Memory B cell (primary cell): ENCODE measurements at regions not wholly inside any gene's neighbourhood (a gene's known extent, or its start where the extent isn't known, plus 50 kb on each side); places are given as distances from the start of the nearest gene placed in this dataset.

ENCODE experiments used
- ATAC-seq: fragments of 150-1000 bp; cut with Tn5 transposase; 2 replicates; pipeline ENCODE4 v1.10.0; 2021; ENCODE audit warnings: low read depth, mild to moderate bottlenecking, moderate library complexity
- DNase-seq, 2 donors: peaks; one replicate each; pipeline ENCODE4 v3.0.0; 2022; ENCODE audit warnings: low spot score in 2 of 2
- H3K27ac Mint-ChIP-seq: one replicate; pipeline ENCODE4 v1.8.0; 2022; ENCODE audit warnings: mild to moderate bottlenecking, moderate library complexity, mixed read lengths
- H3K27me3 Mint-ChIP-seq: one replicate; pipeline ENCODE4 v1.8.0; 2022; ENCODE audit warnings: mixed read lengths
- H3K36me3 Mint-ChIP-seq: one replicate; pipeline ENCODE4 v1.8.0; 2022; ENCODE audit warnings: mild to moderate bottlenecking, mixed read lengths
- H3K4me1 Mint-ChIP-seq: one replicate; pipeline ENCODE4 v1.8.0; 2022; ENCODE audit warnings: mixed read lengths
- H3K4me3 Mint-ChIP-seq: one replicate; pipeline ENCODE4 v1.8.0; 2022; ENCODE audit warnings: mild to moderate bottlenecking, moderate library complexity, mixed read lengths
- H3K9me3 Mint-ChIP-seq: one replicate; pipeline ENCODE4 v1.8.0; 2022; ENCODE audit warnings: mixed read lengths

DNA sequence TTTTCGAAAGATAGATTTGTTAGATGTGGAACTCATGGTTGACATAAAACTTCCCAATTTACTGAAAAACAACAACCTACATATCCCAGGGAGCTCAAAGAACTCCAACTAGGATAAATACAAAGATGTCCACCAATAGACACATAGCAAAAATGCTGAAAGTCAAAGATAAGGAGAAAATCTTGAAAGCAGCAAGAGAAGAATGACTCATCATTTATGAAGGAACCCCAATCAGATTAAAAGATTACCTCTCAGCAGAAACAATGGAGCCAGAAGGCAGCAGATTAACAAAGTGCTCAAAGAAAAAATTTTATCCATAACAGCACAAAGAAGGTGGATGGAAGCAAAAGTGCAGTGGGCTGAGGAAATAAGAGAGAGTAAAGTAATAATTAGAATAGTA, 908.6 kb downstream of the SORCS3 start:
- Mint-ChIP-seq H3K27ac (no peak overlapping the region), H3K36me3 (no peaks in the 10 kb centered on the region), H3K4me1 (no peaks in the 10 kb centered on the region), H3K9me3 (peaks cover 8% of the 10 kb centered on the region), H3K27me3 (no peaks in the 10 kb centered on the region), H3K4me3 (no peak overlapping the region)
- no peak for DNase-seq
- no peak for ATAC-seq

DNA sequence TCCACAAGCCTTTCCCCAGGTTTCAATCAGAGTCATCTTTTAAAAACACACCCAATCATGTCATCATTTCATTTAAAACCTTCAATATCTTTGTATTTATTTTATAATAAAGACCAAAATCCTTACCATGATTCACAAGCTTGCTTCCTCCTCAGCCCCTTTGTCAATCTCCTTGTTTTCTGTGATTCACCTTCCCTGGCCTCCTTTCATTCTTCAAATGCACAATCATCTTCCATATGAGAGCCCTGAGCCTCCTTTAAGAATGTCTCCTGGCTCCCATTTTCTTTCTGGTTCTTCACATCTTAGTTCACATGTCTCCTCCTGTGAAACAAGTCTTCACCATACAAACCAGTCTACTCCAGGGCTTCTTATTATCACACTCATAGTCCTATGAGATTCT, 904.0 kb downstream of the SORCS3 start:
- Mint-ChIP-seq H3K27me3 (no peaks in the 10 kb centered on the region), H3K4me1 (no peaks in the 10 kb centered on the region), H3K9me3 (peaks cover 12% of the 10 kb centered on the region), H3K36me3 (no peaks in the 10 kb centered on the region), H3K27ac (no peak overlapping the region), H3K4me3 (no peak overlapping the region)
- no peak for ATAC-seq
- DNase-seq: no peak

DNA sequence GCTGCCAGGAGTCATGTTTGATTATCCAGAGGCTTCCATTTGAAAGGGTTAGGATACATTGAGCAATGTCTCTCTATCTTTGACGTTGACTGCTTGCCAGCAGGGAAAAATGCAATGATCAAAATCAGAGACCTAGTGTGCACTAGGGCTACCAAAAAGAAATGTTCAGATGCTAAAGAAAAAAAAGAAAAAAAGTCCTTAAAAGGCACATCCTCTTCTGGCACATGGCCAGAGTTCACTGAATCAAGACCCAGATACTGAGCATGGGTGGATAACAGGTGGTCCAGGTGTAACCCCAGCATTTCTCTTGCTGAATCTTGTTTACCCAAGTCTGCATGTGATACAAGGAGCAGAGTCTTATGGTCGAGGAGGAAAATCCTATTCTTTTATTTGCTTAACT, 899.3 kb downstream of the SORCS3 start:
- DNase-seq: no peak
- H3K36me3 Mint-ChIP-seq: no peaks in the 10 kb centered on the region
- ATAC-seq: no peak
- no peaks in the 10 kb centered on the region for H3K27me3 Mint-ChIP-seq
- no peak overlapping the region for H3K4me3 Mint-ChIP-seq
- H3K9me3 Mint-ChIP-seq: peaks cover 17% of the 10 kb centered on the region
- no peaks in the 10 kb centered on the region for H3K4me1 Mint-ChIP-seq
- no peak overlapping the region for H3K27ac Mint-ChIP-seq

DNA sequence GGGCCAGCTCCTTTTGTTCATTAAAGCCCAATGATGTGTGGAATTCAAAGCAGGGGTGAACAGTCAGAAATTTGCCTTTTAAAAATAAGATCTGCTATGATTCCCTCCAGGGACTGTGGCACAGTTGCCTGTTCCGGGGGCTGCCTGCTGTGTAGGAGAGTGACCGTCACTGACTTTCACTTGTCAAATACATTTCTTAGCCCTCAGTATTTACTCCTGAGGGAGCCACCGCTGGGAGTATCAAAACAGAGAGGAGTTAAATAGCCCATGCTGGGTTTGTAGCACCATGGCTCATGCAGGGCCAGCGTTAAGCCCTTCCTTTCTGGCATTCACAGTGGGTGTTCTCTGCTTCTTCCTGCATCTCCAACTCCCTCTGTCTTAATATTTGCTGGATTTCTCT, 897.8 kb downstream of the SORCS3 start:
- no peaks in the 10 kb centered on the region for H3K27me3 Mint-ChIP-seq
- H3K9me3 Mint-ChIP-seq: peaks cover 11% of the 10 kb centered on the region
- DNase-seq (no peak), ATAC-seq (no peak)
- no peak overlapping the region for H3K4me3 Mint-ChIP-seq
- H3K27ac Mint-ChIP-seq: no peak overlapping the region
- no peaks in the 10 kb centered on the region for H3K4me1 Mint-ChIP-seq
- no peaks in the 10 kb centered on the region for H3K36me3 Mint-ChIP-seq

DNA sequence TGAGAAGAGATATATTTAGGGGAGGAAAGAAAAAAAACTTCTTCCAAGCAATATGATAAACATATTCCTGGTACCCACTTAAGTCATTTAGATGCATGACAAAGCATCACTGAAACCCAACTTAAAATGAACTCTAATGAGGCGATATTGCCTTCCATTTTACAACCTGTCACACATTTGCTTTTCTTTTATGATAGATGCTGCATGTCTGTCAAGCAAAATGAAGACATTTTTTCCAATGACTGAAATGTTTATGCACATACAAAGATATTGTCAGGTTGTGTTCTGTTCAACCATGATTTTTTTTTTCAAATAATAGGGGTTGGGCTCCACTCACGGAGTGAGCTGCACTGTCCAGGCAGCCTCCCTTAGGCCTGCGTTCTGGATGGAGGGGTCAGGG, 894.4 kb downstream of the SORCS3 start:
- Mint-ChIP-seq H3K9me3 (peaks cover 13% of the 10 kb centered on the region), H3K36me3 (no peaks in the 10 kb centered on the region), H3K27ac (no peak overlapping the region), H3K4me1 (no peaks in the 10 kb centered on the region), H3K27me3 (no peaks in the 10 kb centered on the region), H3K4me3 (no peak overlapping the region)
- DNase-seq (no peak), ATAC-seq (no peak)

DNA sequence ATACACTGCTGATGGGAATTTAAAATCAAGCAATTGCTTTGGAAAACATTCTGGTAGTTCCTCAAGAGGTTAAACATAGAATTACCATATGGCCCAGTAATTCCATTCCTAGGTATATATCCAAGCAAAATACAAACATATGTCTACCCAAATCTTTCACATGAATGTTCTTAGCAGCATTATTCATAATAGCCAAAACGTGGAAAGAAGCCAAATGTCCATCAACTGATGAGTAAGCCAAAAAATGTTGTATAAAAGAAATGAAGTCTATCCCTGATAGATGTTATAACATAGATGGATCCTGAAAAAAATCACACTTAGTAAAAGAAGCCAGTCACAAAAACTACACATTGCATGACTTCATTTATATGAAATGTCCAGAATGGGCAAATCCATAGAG, 893.0 kb downstream of the SORCS3 start:
- Mint-ChIP-seq H3K27me3 (no peaks in the 10 kb centered on the region), H3K36me3 (no peaks in the 10 kb centered on the region), H3K4me3 (no peak overlapping the region), H3K4me1 (no peaks in the 10 kb centered on the region), H3K27ac (no peak overlapping the region), H3K9me3 (peaks cover 11% of the 10 kb centered on the region)
- ATAC-seq: no peak
- DNase-seq: no peak

DNA sequence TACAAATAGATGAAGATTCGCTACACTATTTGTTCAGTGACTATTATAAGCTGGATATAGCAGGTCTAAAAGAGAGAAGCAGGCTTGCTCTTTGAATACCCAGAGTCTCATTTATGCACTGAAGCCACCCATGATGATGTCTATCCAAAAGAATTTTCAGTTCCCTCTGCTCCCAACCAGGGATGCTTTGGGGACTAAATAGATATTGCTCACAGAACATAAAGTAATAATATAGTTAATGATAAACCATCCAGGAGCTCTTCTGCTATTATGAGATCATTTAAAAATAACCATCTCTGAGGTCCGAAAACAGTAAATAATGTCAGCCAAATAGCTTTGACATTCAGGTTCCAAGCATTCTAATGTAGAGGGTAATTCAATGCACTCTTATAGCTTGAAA, 875.4 kb downstream of the SORCS3 start:
- Mint-ChIP-seq H3K36me3 (no peaks in the 10 kb centered on the region), H3K27me3 (no peaks in the 10 kb centered on the region), H3K27ac (no peak overlapping the region), H3K4me3 (no peak overlapping the region), H3K9me3 (no peaks in the 10 kb centered on the region), H3K4me1 (no peaks in the 10 kb centered on the region)
- ATAC-seq: no peak
- no peak for DNase-seq

DNA sequence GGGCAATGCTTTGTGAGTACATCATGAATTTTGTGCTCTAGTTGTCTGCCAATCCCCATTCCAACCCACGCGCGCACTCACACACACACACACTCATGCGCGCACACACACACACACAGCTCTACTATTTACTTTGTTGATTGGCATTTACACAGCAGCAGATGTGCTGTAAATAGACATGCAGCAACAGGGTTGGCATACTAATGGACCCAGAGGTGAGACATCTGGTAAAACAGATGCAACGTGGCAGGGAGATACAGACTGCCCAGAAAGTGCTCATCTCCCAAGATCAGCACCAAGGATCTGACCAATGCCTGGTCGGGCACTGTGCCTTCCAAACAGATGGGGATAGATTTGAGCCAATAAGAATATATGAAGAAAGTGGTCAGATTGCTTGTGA, 873.0 kb downstream of the SORCS3 start:
- DNase-seq: no peak
- H3K27me3 Mint-ChIP-seq: no peaks in the 10 kb centered on the region
- ATAC-seq: no peak
- no peak overlapping the region for H3K27ac Mint-ChIP-seq
- no peak overlapping the region for H3K4me3 Mint-ChIP-seq
- no peaks in the 10 kb centered on the region for H3K4me1 Mint-ChIP-seq
- H3K36me3 Mint-ChIP-seq: no peaks in the 10 kb centered on the region
- no peaks in the 10 kb centered on the region for H3K9me3 Mint-ChIP-seq

DNA sequence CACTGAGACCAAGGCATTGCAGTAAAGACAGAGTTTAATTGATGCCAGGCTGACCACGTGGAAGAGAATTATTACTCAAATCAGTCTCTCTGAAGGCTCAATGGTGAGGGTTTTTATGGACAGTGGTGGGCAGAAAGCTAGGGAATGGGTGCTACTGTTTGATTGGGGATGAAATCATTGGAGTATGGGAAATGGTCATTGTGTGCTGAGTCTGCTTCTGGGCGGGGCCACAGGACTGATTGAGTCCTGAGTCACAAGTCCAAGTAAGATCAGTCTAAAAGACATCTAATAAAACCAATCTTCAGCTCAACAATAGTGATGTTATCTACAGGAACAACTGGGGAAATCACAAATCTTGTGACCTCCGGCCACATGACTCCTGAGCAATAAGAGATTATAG, 868.4 kb downstream of the SORCS3 start:
- no peak overlapping the region for H3K4me3 Mint-ChIP-seq
- DNase-seq (no peak), ATAC-seq (no peak)
- no peaks in the 10 kb centered on the region for H3K9me3 Mint-ChIP-seq
- no peaks in the 10 kb centered on the region for H3K27me3 Mint-ChIP-seq
- no peaks in the 10 kb centered on the region for H3K4me1 Mint-ChIP-seq
- H3K36me3 Mint-ChIP-seq: no peaks in the 10 kb centered on the region
- H3K27ac Mint-ChIP-seq: no peak overlapping the region

DNA sequence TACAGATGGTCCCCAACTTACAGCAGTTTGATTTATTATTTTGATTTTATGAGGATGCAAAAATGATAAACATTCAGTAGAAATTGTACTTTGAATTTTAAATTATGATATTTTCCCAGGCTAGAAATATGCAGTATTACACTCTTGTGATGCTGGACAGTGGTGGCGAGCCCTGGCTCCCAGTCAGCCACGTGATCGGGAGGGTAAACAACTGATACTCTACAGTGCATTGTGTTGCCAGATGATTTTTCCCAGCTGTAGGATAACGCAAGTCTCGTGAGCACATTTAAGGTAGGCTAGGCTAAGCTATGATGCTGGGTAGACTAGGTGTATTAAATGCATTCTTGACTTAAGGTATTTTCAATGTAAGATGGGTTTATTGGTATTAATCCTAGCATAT, 865.2 kb downstream of the SORCS3 start:
- Mint-ChIP-seq H3K36me3 (no peaks in the 10 kb centered on the region), H3K27ac (no peak overlapping the region), H3K4me1 (no peaks in the 10 kb centered on the region), H3K27me3 (no peaks in the 10 kb centered on the region), H3K4me3 (no peak overlapping the region), H3K9me3 (no peaks in the 10 kb centered on the region)
- DNase-seq (no peak), ATAC-seq (no peak)

DNA sequence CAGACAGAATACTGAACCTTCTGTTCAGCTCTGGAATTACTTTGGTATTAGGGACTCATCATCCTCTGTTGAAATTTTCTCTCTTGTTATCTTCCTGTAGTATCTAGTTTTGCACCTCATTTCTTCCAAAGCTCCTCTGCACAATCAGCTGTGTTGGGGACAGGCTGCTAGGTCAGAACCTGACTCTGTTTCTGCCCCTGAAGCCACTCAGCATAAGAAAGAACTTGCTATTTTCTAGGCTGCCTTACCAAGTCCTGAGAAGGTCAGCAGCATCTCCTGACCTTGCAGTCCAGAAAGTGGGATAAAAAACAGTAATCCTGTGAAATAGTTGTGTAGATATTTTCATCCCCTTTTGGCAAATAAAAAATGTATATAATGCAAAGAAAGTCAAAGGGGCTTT, 862.6 kb downstream of the SORCS3 start:
- Mint-ChIP-seq H3K4me1 (no peaks in the 10 kb centered on the region), H3K27ac (no peak overlapping the region), H3K36me3 (no peaks in the 10 kb centered on the region), H3K4me3 (no peak overlapping the region), H3K27me3 (no peaks in the 10 kb centered on the region), H3K9me3 (no peaks in the 10 kb centered on the region)
- ATAC-seq (no peak), DNase-seq (no peak)

DNA sequence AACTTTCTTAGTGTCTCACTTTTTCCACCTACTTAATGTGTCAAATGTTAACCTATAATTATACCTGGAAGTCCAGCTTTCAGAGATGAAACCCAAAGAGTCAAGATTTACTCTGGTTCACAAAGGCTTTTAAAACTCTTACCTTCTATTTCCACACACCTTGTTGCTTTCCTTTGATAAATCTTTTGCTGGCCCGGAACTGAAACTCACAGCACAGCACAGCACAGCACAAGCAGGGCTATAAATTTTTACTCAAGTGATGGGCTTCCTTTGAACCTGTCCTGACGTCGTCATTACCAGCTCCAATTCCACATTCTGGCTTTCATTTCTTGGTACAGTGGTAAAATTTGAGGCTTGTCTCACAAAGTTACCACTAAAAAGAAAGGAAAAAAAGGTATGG, 861.0 kb downstream of the SORCS3 start:
- Mint-ChIP-seq H3K9me3 (peaks cover 1% of the 10 kb centered on the region), H3K27me3 (no peaks in the 10 kb centered on the region), H3K4me1 (no peaks in the 10 kb centered on the region), H3K27ac (no peak overlapping the region), H3K36me3 (no peaks in the 10 kb centered on the region), H3K4me3 (no peak overlapping the region)
- ATAC-seq: no peak
- DNase-seq: no peak

DNA sequence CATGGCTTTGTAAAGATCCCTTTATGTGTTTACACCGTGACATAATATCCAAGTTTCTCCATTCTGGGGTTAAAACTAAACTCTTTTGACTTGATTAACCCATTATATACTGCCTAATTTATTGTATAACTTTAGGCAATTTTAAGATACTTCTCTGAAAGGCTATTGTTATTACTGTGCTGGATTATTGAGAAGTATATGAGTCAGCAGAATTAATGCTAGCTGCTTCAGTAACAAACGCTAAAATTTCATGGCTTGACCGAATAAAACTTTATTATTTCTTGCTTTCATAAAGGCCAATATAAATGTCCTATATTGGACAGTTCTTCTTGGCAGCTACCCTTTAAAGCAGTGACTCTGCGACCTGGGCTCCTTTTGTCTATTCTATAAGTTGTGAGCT, 853.9 kb downstream of the SORCS3 start:
- DNase-seq (no peak), ATAC-seq (no peak)
- Mint-ChIP-seq H3K4me3 (no peak overlapping the region), H3K27me3 (no peaks in the 10 kb centered on the region), H3K4me1 (no peaks in the 10 kb centered on the region), H3K36me3 (no peaks in the 10 kb centered on the region), H3K27ac (no peak overlapping the region), H3K9me3 (peaks cover 5% of the 10 kb centered on the region)

DNA sequence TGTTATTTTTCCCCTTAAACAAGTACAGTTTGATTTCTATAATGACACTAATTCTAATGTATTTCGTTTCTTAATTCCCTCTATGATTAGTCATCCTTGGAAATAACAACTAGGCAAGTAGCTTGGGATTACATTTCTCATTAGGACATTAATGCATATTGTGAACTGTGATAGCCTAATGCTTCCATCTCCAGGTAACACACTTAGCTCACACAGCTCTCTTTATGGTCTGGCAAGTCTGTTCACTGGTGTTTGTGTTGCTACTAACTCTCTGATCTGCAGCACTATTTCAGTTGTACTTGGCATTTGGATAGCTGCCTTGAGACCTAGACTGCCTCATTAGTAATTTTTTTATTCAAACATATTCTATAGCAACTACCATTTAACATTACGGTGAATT, 853.2 kb downstream of the SORCS3 start:
- no peak for ATAC-seq
- Mint-ChIP-seq H3K4me3 (no peak overlapping the region), H3K27ac (no peak overlapping the region), H3K27me3 (no peaks in the 10 kb centered on the region), H3K36me3 (no peaks in the 10 kb centered on the region), H3K4me1 (no peaks in the 10 kb centered on the region), H3K9me3 (peaks cover 5% of the 10 kb centered on the region)
- no peak for DNase-seq

DNA sequence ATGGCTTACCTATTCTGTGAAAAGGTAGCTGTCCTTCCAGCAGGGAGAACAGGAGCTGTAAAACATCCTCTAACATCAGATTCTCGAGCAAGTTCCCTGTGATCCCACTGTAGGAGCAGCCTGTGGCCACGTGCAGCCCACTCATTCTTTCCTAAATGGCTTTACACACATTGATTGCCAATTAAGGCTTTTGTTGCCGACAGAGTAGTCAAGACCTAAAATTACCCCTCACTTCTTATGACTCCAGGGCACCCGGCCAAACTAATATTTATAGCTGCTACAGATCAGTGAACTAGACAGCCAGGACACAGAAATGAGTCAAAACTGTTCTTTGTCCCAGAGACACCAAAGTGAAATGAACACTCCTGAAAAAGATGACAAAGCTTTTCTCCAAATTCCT, 832.1 kb downstream of the SORCS3 start:
- Mint-ChIP-seq H3K27me3 (no peaks in the 10 kb centered on the region), H3K9me3 (peaks cover 2% of the 10 kb centered on the region), H3K36me3 (no peaks in the 10 kb centered on the region), H3K4me1 (no peaks in the 10 kb centered on the region), H3K27ac (no peak overlapping the region), H3K4me3 (no peak overlapping the region)
- no peak for ATAC-seq
- no peak for DNase-seq

DNA sequence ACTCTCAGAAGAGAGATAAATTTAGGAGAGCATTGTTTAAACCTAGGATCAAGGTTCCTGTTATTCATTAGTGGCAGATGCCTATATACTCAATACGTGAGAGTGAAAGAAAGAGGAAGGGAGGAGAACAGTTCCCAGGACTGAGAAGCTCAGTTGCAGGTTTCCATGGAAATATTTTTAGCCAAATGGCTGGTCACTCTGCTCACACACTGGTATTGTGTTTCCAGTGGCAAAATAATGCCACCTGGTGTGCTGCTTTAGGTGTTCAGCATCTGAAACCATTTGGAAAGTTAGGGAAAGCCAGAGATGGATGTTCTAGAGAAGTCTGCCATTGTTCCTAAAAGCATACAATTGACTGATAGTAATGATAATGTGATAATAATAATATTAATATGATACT, 827.7 kb downstream of the SORCS3 start:
- H3K27me3 Mint-ChIP-seq: no peaks in the 10 kb centered on the region
- peaks cover 7% of the 10 kb centered on the region for H3K9me3 Mint-ChIP-seq
- no peak overlapping the region for H3K4me3 Mint-ChIP-seq
- H3K36me3 Mint-ChIP-seq: no peaks in the 10 kb centered on the region
- H3K4me1 Mint-ChIP-seq: no peaks in the 10 kb centered on the region
- ATAC-seq (no peak), DNase-seq (no peak)
- no peak overlapping the region for H3K27ac Mint-ChIP-seq
